ENCODE measurements at regions not wholly inside any gene's neighbourhood (a gene's known extent, or its start where the extent isn't known, plus 50 kb on each side); places are given as distances from the start of the nearest gene placed in this dataset.

- DNase-seq (ENCODE audit: low read depth in 2 of 3, low spot score in 2 of 3): no peak
These were observed 133.8 kb upstream of the ARHGAP5 start for GRCh38 chr14:31943217-31943799.

GRCh38 chr14:31943861-31944255 is 133.2 kb upstream of the ARHGAP5 start:
- no peak for DNase-seq (ENCODE audit: low read depth in 2 of 3, low spot score in 2 of 3)

GRCh38 chr14:31944256-31945073 is 132.6 kb upstream of the ARHGAP5 start:
- no peak for DNase-seq (ENCODE audit: low read depth in 2 of 3, low spot score in 2 of 3)

GRCh38 chr14:31945074-31945613 is 132.0 kb upstream of the ARHGAP5 start:
- no peak for DNase-seq (ENCODE audit: low read depth in 2 of 3, low spot score in 2 of 3)

- no peak for DNase-seq (ENCODE audit: low read depth in 2 of 3, low spot score in 2 of 3)
These were observed 131.4 kb upstream of the ARHGAP5 start for GRCh38 chr14:31945701-31946100.

GRCh38 chr14:31947076-31947475 is 130.0 kb upstream of the ARHGAP5 start:
- no peak for DNase-seq (ENCODE audit: low read depth in 2 of 3, low spot score in 2 of 3)

GRCh38 chr14:31947680-31948595 is 129.2 kb upstream of the ARHGAP5 start:
- no peak for DNase-seq (ENCODE audit: low read depth in 2 of 3, low spot score in 2 of 3)

GRCh38 chr14:31949709-31950108 is 127.4 kb upstream of the ARHGAP5 start:
- DNase-seq (ENCODE audit: low read depth in 2 of 3, low spot score in 2 of 3): no peak

GRCh38 chr14:31950331-31950730 is 126.8 kb upstream of the ARHGAP5 start:
- DNase-seq (ENCODE audit: low read depth in 2 of 3, low spot score in 2 of 3): no peak

- no peak for DNase-seq (ENCODE audit: low read depth in 2 of 3, low spot score in 2 of 3)
These were observed 126.1 kb upstream of the ARHGAP5 start for GRCh38 chr14:31950764-31951637.

- DNase-seq (ENCODE audit: low read depth in 2 of 3, low spot score in 2 of 3): no peak
These were observed 125.5 kb upstream of the ARHGAP5 start for GRCh38 chr14:31951638-31951964.

GRCh38 chr14:31952573-31952972 is 124.5 kb upstream of the ARHGAP5 start:
- no peak for DNase-seq (ENCODE audit: low read depth in 2 of 3, low spot score in 2 of 3)

GRCh38 chr14:31953210-31953609 is 123.9 kb upstream of the ARHGAP5 start:
- no peak for DNase-seq (ENCODE audit: low read depth in 2 of 3, low spot score in 2 of 3)

GRCh38 chr14:31954991-31955390 is 122.1 kb upstream of the ARHGAP5 start:
- DNase-seq (ENCODE audit: low read depth in 2 of 3, low spot score in 2 of 3): no peak

- DNase-seq (ENCODE audit: low read depth in 2 of 3, low spot score in 2 of 3): no peak
These were observed 121.0 kb upstream of the ARHGAP5 start for GRCh38 chr14:31955936-31956579.

- no peak for DNase-seq (ENCODE audit: low read depth in 2 of 3, low spot score in 2 of 3)
These were observed 119.5 kb upstream of the ARHGAP5 start for GRCh38 chr14:31957565-31957964.

GRCh38 chr14:31960039-31960438 is 117.1 kb upstream of the ARHGAP5 start:
- DNase-seq (ENCODE audit: low read depth in 2 of 3, low spot score in 2 of 3): no peak

- no peak for DNase-seq (ENCODE audit: low read depth in 2 of 3, low spot score in 2 of 3)
These were observed 115.2 kb upstream of the ARHGAP5 start for GRCh38 chr14:31961896-31962295.

GRCh38 chr14:31962920-31963319 is 114.2 kb upstream of the ARHGAP5 start:
- DNase-seq (ENCODE audit: low read depth in 2 of 3, low spot score in 2 of 3): no peak

- DNase-seq (ENCODE audit: low read depth in 2 of 3, low spot score in 2 of 3): no peak
These were observed 113.5 kb upstream of the ARHGAP5 start for GRCh38 chr14:31963587-31963986.
